Prostate gland (tissue), 2 donors: ENCODE measurements at regions not wholly inside any gene's neighbourhood (a gene's known extent, or its start where the extent isn't known, plus 50 kb on each side); places are given as distances from the start of the nearest gene placed in this dataset.

ENCODE experiments used
- POLR2A ChIP-seq: fragments of 450-650 bp; IDR thresholded peaks from one replicate; pipeline ENCODE4 v1.6.1; 2016; ENCODE audit warnings: antibody characterized with exemption, mild to moderate bottlenecking
- POLR2AphosphoS5 ChIP-seq: sonication (generic); formaldehyde crosslinking; IDR thresholded peaks from one replicate; pipeline ENCODE4 v1.6.1; 2017; ENCODE audit warnings: antibody characterized with exemption
- TF ChIP-seq, protein P1 (sequence below), 4 experiments: fragments of 200-600 bp in 2 of 4; fragments of 450-650 bp in 2 of 4; sonication (generic) in 2 of 4; IDR thresholded peaks; 1 replicate in 3 of 4; 2 replicates in 1 of 4; pipeline ENCODE4 v1.5.1; 2016 to 2019; ENCODE audit warnings: antibody characterized with exemption in 4 of 4, mild to moderate bottlenecking in 2 of 4, moderate library complexity in 2 of 4

DNA sequence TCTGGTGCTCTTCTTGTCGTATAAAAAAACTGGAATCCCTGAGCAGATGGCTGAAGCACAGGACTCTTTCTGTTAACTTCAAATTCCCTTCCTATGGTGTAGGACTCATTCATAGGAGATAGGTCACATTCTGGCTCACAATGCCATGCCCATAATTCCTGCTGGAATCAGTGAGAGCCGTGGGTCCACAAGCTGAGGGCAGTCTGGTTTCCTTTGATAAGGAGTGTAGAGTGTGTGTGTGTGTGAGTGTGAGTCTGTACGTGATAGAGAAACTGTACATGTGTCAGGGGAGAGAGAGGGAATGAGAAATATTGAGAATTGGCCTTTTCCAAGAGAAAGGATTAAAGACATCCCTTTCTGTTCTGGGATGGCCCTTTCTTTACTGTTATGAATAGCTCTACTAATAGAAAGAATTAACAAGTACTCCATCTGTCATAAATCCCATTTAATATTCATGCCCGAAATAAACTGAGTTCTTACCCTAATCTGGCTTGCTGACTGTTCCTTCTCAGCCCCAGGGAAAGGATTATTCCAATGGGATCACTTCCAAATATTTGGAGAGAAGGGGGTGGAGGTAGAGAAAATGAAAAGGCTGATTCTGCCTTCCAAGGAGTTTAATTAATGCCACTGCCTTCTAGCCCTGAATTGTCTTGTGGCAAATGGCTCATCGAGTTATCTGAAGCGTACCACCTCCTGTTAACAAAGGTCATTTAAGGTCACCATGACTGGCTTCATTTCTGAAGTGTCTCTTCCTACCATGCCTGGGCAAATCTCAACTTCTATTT lies 79.0 kb downstream of the TMX1 start:
- TF ChIP-seq POLR2A (no peak), POLR2AphosphoS5 (no peak)
- TF ChIP-seq, protein P1, sequence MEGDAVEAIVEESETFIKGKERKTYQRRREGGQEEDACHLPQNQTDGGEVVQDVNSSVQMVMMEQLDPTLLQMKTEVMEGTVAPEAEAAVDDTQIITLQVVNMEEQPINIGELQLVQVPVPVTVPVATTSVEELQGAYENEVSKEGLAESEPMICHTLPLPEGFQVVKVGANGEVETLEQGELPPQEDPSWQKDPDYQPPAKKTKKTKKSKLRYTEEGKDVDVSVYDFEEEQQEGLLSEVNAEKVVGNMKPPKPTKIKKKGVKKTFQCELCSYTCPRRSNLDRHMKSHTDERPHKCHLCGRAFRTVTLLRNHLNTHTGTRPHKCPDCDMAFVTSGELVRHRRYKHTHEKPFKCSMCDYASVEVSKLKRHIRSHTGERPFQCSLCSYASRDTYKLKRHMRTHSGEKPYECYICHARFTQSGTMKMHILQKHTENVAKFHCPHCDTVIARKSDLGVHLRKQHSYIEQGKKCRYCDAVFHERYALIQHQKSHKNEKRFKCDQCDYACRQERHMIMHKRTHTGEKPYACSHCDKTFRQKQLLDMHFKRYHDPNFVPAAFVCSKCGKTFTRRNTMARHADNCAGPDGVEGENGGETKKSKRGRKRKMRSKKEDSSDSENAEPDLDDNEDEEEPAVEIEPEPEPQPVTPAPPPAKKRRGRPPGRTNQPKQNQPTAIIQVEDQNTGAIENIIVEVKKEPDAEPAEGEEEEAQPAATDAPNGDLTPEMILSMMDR (IDR thresholded peaks at IDR 0.05), result no peak
